ENCODE measurements at regions not wholly inside any gene's neighbourhood (a gene's known extent, or its start where the extent isn't known, plus 50 kb on each side); places are given as distances from the start of the nearest gene placed in this dataset.
A peak's percentile ranks its signal among the peaks of the same experiment; 100 is the strongest.

GRCh38 chr5:96088706-96089498 is 127.3 kb upstream of the ELL2 start:
- no peak for DNase-seq

- no peak for DNase-seq
Observed at GRCh38 chr5:96087939-96088338, 126.3 kb upstream of the ELL2 start.

- DNase-seq, result no peak
Observed at GRCh38 chr5:96084874-96085506, 123.3 kb upstream of the ELL2 start.

GRCh38 chr5:96083361-96083881 is 121.8 kb upstream of the ELL2 start:
- DNase-seq, result no peak

GRCh38 chr5:96081276-96081858 is 119.7 kb upstream of the ELL2 start:
- DNase-seq, result no peak

GRCh38 chr5:96080557-96080956 is 118.9 kb upstream of the ELL2 start:
- no peak for DNase-seq

GRCh38 chr5:96079962-96080361 is 118.3 kb upstream of the ELL2 start:
- DNase-seq, result no peak

GRCh38 chr5:96079075-96079474 is 117.4 kb upstream of the ELL2 start:
- no peak for DNase-seq

- DNase-seq, result no peak
Observed at GRCh38 chr5:96076451-96076850, 114.8 kb upstream of the ELL2 start.

- no peak for DNase-seq
Observed at GRCh38 chr5:96075579-96076289, 114.1 kb upstream of the ELL2 start.

- DNase-seq, result no peak
Observed at GRCh38 chr5:96074870-96075269, 113.2 kb upstream of the ELL2 start.

GRCh38 chr5:96074460-96074859 is 112.8 kb upstream of the ELL2 start:
- DNase-seq, result no peak

GRCh38 chr5:96072791-96073165 is 111.1 kb upstream of the ELL2 start:
- no peak for DNase-seq

- DNase-seq, result no peak
Observed at GRCh38 chr5:96072138-96072790, 110.6 kb upstream of the ELL2 start.

GRCh38 chr5:96070622-96071225 is 109.1 kb upstream of the ELL2 start:
- DNase-seq, result no peak

GRCh38 chr5:96067894-96068614 is 106.4 kb upstream of the ELL2 start:
- no peak for DNase-seq

- no peak for DNase-seq
Observed at GRCh38 chr5:96067251-96067650, 105.6 kb upstream of the ELL2 start.

GRCh38 chr5:96066386-96066719 is 104.7 kb upstream of the ELL2 start:
- no peak for DNase-seq

GRCh38 chr5:96065685-96066385 is 104.2 kb upstream of the ELL2 start:
- DNase-seq, result peak; percentile 49

- DNase-seq, result no peak
Observed at GRCh38 chr5:96064877-96065276, 103.2 kb upstream of the ELL2 start.

- no peak for DNase-seq
Observed at GRCh38 chr5:96062836-96063235, 101.2 kb upstream of the ELL2 start.

All from NCI-H146 (cell line).